Skeletal muscle satellite cell (primary cell): ENCODE measurements at regions not wholly inside any gene's neighbourhood (a gene's known extent, or its start where the extent isn't known, plus 50 kb on each side); places are given as distances from the start of the nearest gene placed in this dataset.

ENCODE experiments used
- H3K27me3 ChIP-seq: 2 replicates; pipeline ENCODE4 v1.7.0; 2013; ENCODE audit warnings: low read length; ENCODE audit not compliant: control insufficient read depth, insufficient read depth
- H3K36me3 ChIP-seq: 2 replicates; pipeline ENCODE4 v1.7.0; 2013; ENCODE audit warnings: mild to moderate bottlenecking, control low read depth, low read length; ENCODE audit not compliant: insufficient read depth
- H3K4me1 ChIP-seq: 2 replicates; pipeline ENCODE4 v1.7.0; 2013; ENCODE audit warnings: low read length; ENCODE audit not compliant: control insufficient read depth, insufficient read depth
- H3K4me2 ChIP-seq: 2 replicates; pipeline ENCODE4 v1.7.0; 2013; ENCODE audit warnings: mild to moderate bottlenecking, low read length
- H3K4me3 ChIP-seq: 2 replicates; pipeline ENCODE4 v1.7.0; 2013; ENCODE audit warnings: low read length
- H3K9ac ChIP-seq: 2 replicates; pipeline ENCODE4 v1.7.0; 2013; ENCODE audit warnings: mild to moderate bottlenecking, low read depth, low read length, moderate library complexity
- H3K9me3 ChIP-seq: replicated peaks from 2 replicates; pipeline ENCODE4 v1.7.0; 2013; ENCODE audit warnings: mild to moderate bottlenecking, control low read depth, low read length

GRCh38 chr1:36532810-36533401 lies 50.2 kb upstream of the CSF3R start:
- Histone ChIP-seq H3K4me1 (no peaks in the 10 kb centered on the region), H3K9me3 (no peaks in the 10 kb centered on the region), H3K9ac (no peak overlapping the region), H3K36me3 (no peaks in the 10 kb centered on the region), H3K4me3 (no peak overlapping the region), H3K4me2 (no peak overlapping the region), H3K27me3 (peaks cover 3% of the 10 kb centered on the region)
